ENCODE measurements at regions not wholly inside any gene's neighbourhood (a gene's known extent, or its start where the extent isn't known, plus 50 kb on each side); places are given as distances from the start of the nearest gene placed in this dataset.
A peak's percentile ranks its signal among the peaks of the same experiment; 100 is the strongest.

- TF ChIP-seq NFXL1 (IDR thresholded peaks at IDR 0.05; ENCODE audit: borderline replicate concordance) = no peak
- no peak for TF ChIP-seq ZNF384 (IDR thresholded peaks at IDR 0.05; ENCODE audit: borderline replicate concordance, low read depth, low read length)
Observed at GRCh38 chr12:74900232-74900631, 309.4 kb downstream of the KCNC2 start (continued).

GRCh38 chr12:74903522-74903921 is 306.1 kb downstream of the KCNC2 start:
- in situ Hi-C loops (cut with MboI) (no loop called here), intact Hi-C loops (cut with micrococcal nuclease; ENCODE audit: unreplicated experiment) (no loop called here)
- WGBS (ENCODE audit: insufficient coverage, insufficient replicate concordance, low lambda C conversion rate, missing lambda C conversion rate) = 0% methylated on average over 1 of the region's 1 CpG
- Histone ChIP-seq H3K9ac (ENCODE audit: control insufficient read depth, insufficient read depth, low read length) (no peak overlapping the region), H3K9me3 (replicated peaks; ENCODE audit: control insufficient read depth, insufficient read depth, low read length) (no peaks in the 10 kb centered on the region), H4K20me1 (ENCODE audit: control insufficient read depth, insufficient read depth) (no peaks in the 10 kb centered on the region), H3K4me3 (no peak overlapping the region; the same call in 1 of the 2 replicates), H3K27me3 (replicated peaks in 1 of 2; ENCODE audit: control insufficient read depth in 2 of 2, insufficient read depth in 2 of 2, low read length in 1 of 2) (no peaks in the 10 kb centered on the region), H3K27ac (ENCODE audit: control insufficient read depth, insufficient read depth) (no peak overlapping the region), H3K79me2 (ENCODE audit: control insufficient read depth, insufficient read depth, low read length) (no peaks in the 10 kb centered on the region), H3K36me3 (ENCODE audit: control insufficient read depth in 2 of 2, insufficient read depth in 2 of 2, low read length in 1 of 2) (no peaks in the 10 kb centered on the region), H2AFZ (ENCODE audit: control insufficient read depth, low read depth, low read length) (no peak overlapping the region), H3K4me1 (ENCODE audit: control insufficient read depth, insufficient read depth, low read length) (no peaks in the 10 kb centered on the region), H3K4me2 (ENCODE audit: control insufficient read depth, insufficient read depth) (no peak overlapping the region)
- DNase-seq (ENCODE audit: low read depth, low spot score) (no peak), FAIRE-seq (no peak), ATAC-seq (peak; percentile 33; the same call in 1 of the 3 replicates)
- ChIA-PET RAD21 (ENCODE audit: unreplicated experiment) (no interaction called here), SMC1A (ENCODE audit: uncharacterized antibody, unreplicated experiment) (interaction anchor here (0.6 to 1.5 kb wide), 4 partner anchors 8 to 34 kb away, joined by 3 to 4 read pairs (median 4); no protein-coding TSS in a partner anchor), CTCF (interaction anchor here (0.6 to 1.4 kb wide), 7 partner anchors 9 to 529 kb away, joined by 3 to 12 read pairs (median 4); no protein-coding TSS in a partner anchor), POLR2A (no interaction called here)
- TF ChIP-seq, protein P1, sequence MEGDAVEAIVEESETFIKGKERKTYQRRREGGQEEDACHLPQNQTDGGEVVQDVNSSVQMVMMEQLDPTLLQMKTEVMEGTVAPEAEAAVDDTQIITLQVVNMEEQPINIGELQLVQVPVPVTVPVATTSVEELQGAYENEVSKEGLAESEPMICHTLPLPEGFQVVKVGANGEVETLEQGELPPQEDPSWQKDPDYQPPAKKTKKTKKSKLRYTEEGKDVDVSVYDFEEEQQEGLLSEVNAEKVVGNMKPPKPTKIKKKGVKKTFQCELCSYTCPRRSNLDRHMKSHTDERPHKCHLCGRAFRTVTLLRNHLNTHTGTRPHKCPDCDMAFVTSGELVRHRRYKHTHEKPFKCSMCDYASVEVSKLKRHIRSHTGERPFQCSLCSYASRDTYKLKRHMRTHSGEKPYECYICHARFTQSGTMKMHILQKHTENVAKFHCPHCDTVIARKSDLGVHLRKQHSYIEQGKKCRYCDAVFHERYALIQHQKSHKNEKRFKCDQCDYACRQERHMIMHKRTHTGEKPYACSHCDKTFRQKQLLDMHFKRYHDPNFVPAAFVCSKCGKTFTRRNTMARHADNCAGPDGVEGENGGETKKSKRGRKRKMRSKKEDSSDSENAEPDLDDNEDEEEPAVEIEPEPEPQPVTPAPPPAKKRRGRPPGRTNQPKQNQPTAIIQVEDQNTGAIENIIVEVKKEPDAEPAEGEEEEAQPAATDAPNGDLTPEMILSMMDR (IDR thresholded peaks at IDR 0.05 in 2 of 3, conservative IDR thresholded peaks at IDR 0.05 in 1 of 3; ENCODE audit: control insufficient read depth in 2 of 3, extremely low read depth in 1 of 3, insufficient read depth in 1 of 3, low read depth in 3 of 3, low read length in 3 of 3) = peak; percentile 24 to 34 (median 29); a peak in 4 of 6 replicates
- TF ChIP-seq, protein P2, sequence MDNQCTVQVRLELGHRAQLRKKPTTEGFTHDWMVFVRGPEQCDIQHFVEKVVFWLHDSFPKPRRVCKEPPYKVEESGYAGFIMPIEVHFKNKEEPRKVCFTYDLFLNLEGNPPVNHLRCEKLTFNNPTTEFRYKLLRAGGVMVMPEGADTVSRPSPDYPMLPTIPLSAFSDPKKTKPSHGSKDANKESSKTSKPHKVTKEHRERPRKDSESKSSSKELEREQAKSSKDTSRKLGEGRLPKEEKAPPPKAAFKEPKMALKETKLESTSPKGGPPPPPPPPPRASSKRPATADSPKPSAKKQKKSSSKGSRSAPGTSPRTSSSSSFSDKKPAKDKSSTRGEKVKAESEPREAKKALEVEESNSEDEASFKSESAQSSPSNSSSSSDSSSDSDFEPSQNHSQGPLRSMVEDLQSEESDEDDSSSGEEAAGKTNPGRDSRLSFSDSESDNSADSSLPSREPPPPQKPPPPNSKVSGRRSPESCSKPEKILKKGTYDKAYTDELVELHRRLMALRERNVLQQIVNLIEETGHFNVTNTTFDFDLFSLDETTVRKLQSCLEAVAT (IDR thresholded peaks at IDR 0.05) = no peak
- no TSS peak for BruUV-seq (replicated peaks)
